Common myeloid progenitor, CD34-positive (primary cell): ENCODE measurements at regions not wholly inside any gene's neighbourhood (a gene's known extent, or its start where the extent isn't known, plus 50 kb on each side); places are given as distances from the start of the nearest gene placed in this dataset.

Experiments used
- CTCF ChIA-PET: fragments of 350-600 bp; sonication (Branson Sonifier 250); formaldehyde crosslinking; loops from one replicate; lab custom pipeline; 2021; ENCODE audit warnings: antibody characterized with exemption; lab: Charles Lee
- POLR2A ChIA-PET: fragments of 350-600 bp; sonication (Branson Sonifier 250); formaldehyde crosslinking; loops from one replicate; lab custom pipeline; 2021; ENCODE audit warnings: antibody characterized with exemption; lab: Charles Lee
- DNase-seq, 3 donors: peaks; one replicate each; pipeline versions ENCODE4 v3.0.0 to v3.0.0-alpha.2; 2013
- H3K27ac ChIP-seq, 2 experiments: 1 replicate in 1 of 2; 2 replicates in 1 of 2; pipeline ENCODE4 v1.7.0; 2013; ENCODE audit warnings: inconsistent platforms in 2 of 2, low read length in 2 of 2, mild to moderate bottlenecking in 2 of 2, low read depth in 1 of 2, moderate library complexity in 1 of 2; ENCODE audit not compliant: severe bottlenecking in 2 of 2, insufficient read depth in 1 of 2, poor library complexity in 1 of 2
- H3K27me3 ChIP-seq, 5 experiments: replicated peaks in 2 of 5; 1 replicate in 3 of 5; 2 replicates in 2 of 5; pipeline versions ENCODE4 v1.6.1 to v1.7.0; 2013; ENCODE audit warnings: low read length in 4 of 5, mild to moderate bottlenecking in 2 of 5, moderate library complexity in 2 of 5, inconsistent platforms in 1 of 5; ENCODE audit not compliant: insufficient read depth in 5 of 5, control insufficient read depth in 4 of 5
- H3K36me3 ChIP-seq, 4 experiments: 1 replicate in 2 of 4; 2 replicates in 2 of 4; pipeline versions ENCODE4 v1.6.1 to v1.7.0; 2013; ENCODE audit warnings: low read length in 3 of 4, control low read depth in 1 of 4, mild to moderate bottlenecking in 1 of 4; ENCODE audit not compliant: control insufficient read depth in 4 of 4, insufficient read depth in 4 of 4
- H3K4me1 ChIP-seq, 4 experiments: 1 replicate in 3 of 4; 2 replicates in 1 of 4; pipeline versions ENCODE4 v1.6.1 to v1.7.1; 2013; ENCODE audit warnings: low read length in 3 of 4, mild to moderate bottlenecking in 3 of 4, control low read depth in 1 of 4, inconsistent platforms in 1 of 4, moderate library complexity in 1 of 4; ENCODE audit not compliant: control insufficient read depth in 4 of 4, insufficient read depth in 4 of 4; ENCODE audit errors: control extremely low read depth in 1 of 4
- H3K4me3 ChIP-seq, 7 experiments: 1 replicate in 4 of 7; 2 replicates in 3 of 7; pipeline versions ENCODE4 v1.5.1 to v1.7.0; 2013; ENCODE audit warnings: mild to moderate bottlenecking in 7 of 7, low read length in 6 of 7, moderate library complexity in 6 of 7, inconsistent platforms in 2 of 7, low read depth in 2 of 7, control low read depth in 1 of 7; ENCODE audit not compliant: insufficient read depth in 4 of 7, control insufficient read depth in 1 of 7; ENCODE audit errors: extremely low read depth in 1 of 7
- H3K9me3 ChIP-seq, 5 experiments: 1 replicate in 4 of 5; 2 replicates in 1 of 5; pipeline versions ENCODE4 v1.6.1 to v1.7.1; 2013; ENCODE audit warnings: low read length in 4 of 5, mild to moderate bottlenecking in 2 of 5, inconsistent platforms in 1 of 5, low read depth in 1 of 5, moderate library complexity in 1 of 5; ENCODE audit not compliant: control insufficient read depth in 4 of 5, insufficient read depth in 2 of 5; ENCODE audit errors: control extremely low read depth in 1 of 5
- WGBS: methylation state at CpG from one replicate; pipeline ENCODE4 v1.1.5; 2013; ENCODE audit not compliant: insufficient coverage; 5-methylcytosine and 5-hydroxymethylcytosine counted together

- ChIA-PET CTCF (no interaction called here), POLR2A (no interaction called here)
- Histone ChIP-seq H3K27ac (no peak overlapping the region), H3K4me3 (no peak overlapping the region), H3K27me3 (peaks cover 0 to 2% (median 0%) of the 10 kb centered on the region in 5 experiments), H3K36me3 (no peaks in the 10 kb centered on the region), H3K9me3 (no peaks in the 10 kb centered on the region), H3K4me1 (no peaks in the 10 kb centered on the region)
- DNase-seq, result no peak
- WGBS, result 100% methylated on average over 2 of the region's 3 CpGs
These were observed 237.6 kb downstream of the TUSC7 start for GRCh38 chr3:116947148-116947547.

GRCh38 chr3:116947809-116948208, 238.2 kb downstream of the TUSC7 start:
- Histone ChIP-seq H3K27me3 (peaks cover 0 to 2% (median 0%) of the 10 kb centered on the region in 5 experiments), H3K36me3 (no peaks in the 10 kb centered on the region), H3K27ac (no peak overlapping the region), H3K9me3 (no peaks in the 10 kb centered on the region), H3K4me3 (no peak overlapping the region), H3K4me1 (no peaks in the 10 kb centered on the region)
- ChIA-PET CTCF (no interaction called here), POLR2A (no interaction called here)
- 93% methylated on average over 3 of the region's 3 CpGs for WGBS
- DNase-seq, result no peak

- Histone ChIP-seq H3K4me3 (no peak overlapping the region), H3K27ac (no peak overlapping the region), H3K36me3 (no peaks in the 10 kb centered on the region), H3K9me3 (no peaks in the 10 kb centered on the region), H3K27me3 (peaks cover 0 to 2% (median 0%) of the 10 kb centered on the region in 5 experiments), H3K4me1 (no peaks in the 10 kb centered on the region)
- POLR2A ChIA-PET, result no interaction called here
- no peak for DNase-seq
- WGBS, result 100% methylated on average over 1 of the region's 7 CpGs
- CTCF ChIA-PET, result no interaction called here
These were observed 240.9 kb downstream of the TUSC7 start for GRCh38 chr3:116950301-116951055.

- CTCF ChIA-PET, result interaction anchor here (0.6 to 1.8 kb wide), 2 partner anchors 9 to 1102 kb away, joined by 3 read pairs; no protein-coding TSS in a partner anchor
- Histone ChIP-seq H3K27me3 (peaks cover 0 to 2% (median 0%) of the 10 kb centered on the region in 5 experiments), H3K4me3 (no peak overlapping the region), H3K4me1 (no peaks in the 10 kb centered on the region), H3K9me3 (no peaks in the 10 kb centered on the region), H3K36me3 (no peaks in the 10 kb centered on the region), H3K27ac (no peak overlapping the region)
- 100% methylated on average over 2 of the region's 3 CpGs for WGBS
- no peak for DNase-seq
- POLR2A ChIA-PET, result no interaction called here
These were observed 242.0 kb downstream of the TUSC7 start for GRCh38 chr3:116951610-116952009.

- Histone ChIP-seq H3K27ac (no peak overlapping the region), H3K36me3 (no peaks in the 10 kb centered on the region), H3K4me3 (no peak overlapping the region), H3K27me3 (no peaks in the 10 kb centered on the region), H3K4me1 (no peaks in the 10 kb centered on the region), H3K9me3 (no peaks in the 10 kb centered on the region)
- ChIA-PET CTCF (no interaction called here), POLR2A (interaction anchor here (0.6 kb wide), 1 partner anchor 433 kb away, joined by 5 read pairs; no protein-coding TSS in a partner anchor)
- 86% methylated on average over 3 of the region's 3 CpGs for WGBS
- DNase-seq, result no peak
These were observed 248.7 kb downstream of the TUSC7 start for GRCh38 chr3:116958291-116958690.

- ChIA-PET CTCF (no interaction called here), POLR2A (no interaction called here)
- H3K36me3 ChIP-seq, result no peaks in the 10 kb centered on the region
- no peak for DNase-seq
- H3K4me3 ChIP-seq, result no peak overlapping the region
- no peaks in the 10 kb centered on the region for H3K9me3 ChIP-seq
- H3K27me3 ChIP-seq, result no peaks in the 10 kb centered on the region
- WGBS, result no CpG with 5 or more reads among the region's 4 CpGs
- H3K4me1 ChIP-seq, result no peaks in the 10 kb centered on the region
- no peak overlapping the region for H3K27ac ChIP-seq
These were observed 251.5 kb downstream of the TUSC7 start for GRCh38 chr3:116961106-116961505.

- Histone ChIP-seq H3K36me3 (no peaks in the 10 kb centered on the region), H3K9me3 (no peaks in the 10 kb centered on the region), H3K4me3 (no peak overlapping the region), H3K27ac (no peak overlapping the region), H3K27me3 (no peaks in the 10 kb centered on the region), H3K4me1 (no peaks in the 10 kb centered on the region)
- DNase-seq, result no peak
- ChIA-PET CTCF (no interaction called here), POLR2A (no interaction called here)
- no CpG with 5 or more reads among the region's 3 CpGs for WGBS
These were observed 254.2 kb downstream of the TUSC7 start for GRCh38 chr3:116963802-116964201.
